B cell (primary cell): ENCODE measurements at regions not wholly inside any gene's neighbourhood (a gene's known extent, or its start where the extent isn't known, plus 50 kb on each side); places are given as distances from the start of the nearest gene placed in this dataset.

Experiments
- ATAC-seq: fragments of 200-7000 bp; cut with Tn5 transposase; one replicate; pipeline ENCODE4 v1.10.0; 2021; ENCODE audit warnings: low read depth, mild to moderate bottlenecking, moderate number of reproducible peaks, moderate library complexity
- CTCF ChIA-PET: fragments of 350-600 bp; sonication (Branson Sonifier 250); formaldehyde crosslinking; loops from one replicate; lab custom pipeline; 2021; ENCODE audit warnings: antibody characterized with exemption, inconsistent platforms; lab: Charles Lee
- POLR2A ChIA-PET: fragments of 350-600 bp; sonication (Branson Sonifier 250); formaldehyde crosslinking; loops from one replicate; lab custom pipeline; 2021; ENCODE audit warnings: antibody characterized with exemption; lab: Charles Lee
- DNase-seq: peaks from one replicate; pipeline ENCODE4 v3.0.0; 2013
- H2AFZ ChIP-seq: 2 replicates; pipeline ENCODE4 v1.6.1; 2012; ENCODE audit warnings: mild to moderate bottlenecking, low read depth, low read length; ENCODE audit not compliant: insufficient read depth, poor library complexity, severe bottlenecking
- H3K27ac ChIP-seq, 2 donors: 1 replicate in 1 of 2; 2 replicates in 1 of 2; pipeline ENCODE4 v1.5.1; 2012 to 2013; ENCODE audit warnings: low read length in 2 of 2, mild to moderate bottlenecking in 2 of 2, moderate library complexity in 1 of 2
- H3K27me3 ChIP-seq, 4 experiments: fragments of 200-600 bp in 1 of 4; sonication (generic) in 1 of 4; replicated peaks in 1 of 4; 1 replicate in 2 of 4; 2 replicates in 2 of 4; pipeline versions ENCODE4 v1.6.1 to v1.7.0; 2013 to 2016; ENCODE audit warnings: low read length in 3 of 4, mild to moderate bottlenecking in 2 of 4, mixed read lengths in 1 of 4, moderate library complexity in 1 of 4; ENCODE audit not compliant: insufficient read depth in 4 of 4, control insufficient read depth in 3 of 4; ENCODE audit errors: control extremely low read depth in 1 of 4
- H3K36me3 ChIP-seq, 2 experiments: replicated peaks in 1 of 2; 1 replicate in 1 of 2; 2 replicates in 1 of 2; pipeline versions ENCODE4 v1.6.1 to v1.7.1; 2013; ENCODE audit warnings: low read length in 1 of 2; ENCODE audit not compliant: insufficient read depth in 2 of 2, control insufficient read depth in 1 of 2; ENCODE audit errors: control extremely low read depth in 1 of 2, extremely low read depth in 1 of 2
- H3K4me1 ChIP-seq, 2 donors: fragments of 200-600 bp in 1 of 2; sonication (generic) in 1 of 2; 1 replicate in 1 of 2; 2 replicates in 1 of 2; pipeline versions ENCODE4 v1.5.1 to v1.6.1; 2013 to 2017; ENCODE audit warnings: low read length in 2 of 2; ENCODE audit not compliant: control insufficient read depth in 2 of 2, insufficient read depth in 2 of 2
- H3K4me2 ChIP-seq: replicated peaks from 2 replicates; pipeline ENCODE3; 2012; ENCODE audit warnings: mild to moderate bottlenecking, low read depth, low read length; ENCODE audit not compliant: poor library complexity, severe bottlenecking
- H3K4me3 ChIP-seq, 5 experiments: fragments of 200-600 bp in 1 of 5; sonication (generic) in 1 of 5; 1 replicate in 3 of 5; 2 replicates in 2 of 5; pipeline versions ENCODE4 v1.5.1 to v1.7.0; 2011 to 2016; ENCODE audit warnings: low read length in 4 of 5, mild to moderate bottlenecking in 4 of 5, low read depth in 2 of 5, control low read depth in 1 of 5, moderate library complexity in 1 of 5; ENCODE audit not compliant: insufficient read depth in 1 of 5; ENCODE audit errors: control extremely low read depth in 1 of 5, extremely low read depth in 1 of 5
- H3K79me2 ChIP-seq: fragments of 200-600 bp; sonication (generic); one replicate; pipeline ENCODE4 v1.6.0; 2016; ENCODE audit warnings: low read length; ENCODE audit not compliant: control insufficient read depth, insufficient read depth
- H3K9ac ChIP-seq: fragments of 200-600 bp; sonication (generic); 2 replicates; pipeline ENCODE4 v1.6.1; 2017; ENCODE audit warnings: mild to moderate bottlenecking, low read length, moderate library complexity
- H3K9me3 ChIP-seq, 3 donors: one replicate each; pipeline versions ENCODE4 v1.6.1 to v1.7.1; 2013; ENCODE audit warnings: low read length in 2 of 3; ENCODE audit not compliant: control insufficient read depth in 2 of 3, insufficient read depth in 1 of 3; ENCODE audit errors: control extremely low read depth in 1 of 3
- H4K20me1 ChIP-seq: 2 replicates; pipeline ENCODE4 v1.6.0; 2012; ENCODE audit warnings: mild to moderate bottlenecking, low read length; ENCODE audit not compliant: insufficient read depth, control insufficient read depth, poor library complexity, severe bottlenecking
- H3K27ac Mint-ChIP-seq: one replicate; pipeline ENCODE4 v1.8.0; 2021; ENCODE audit warnings: mixed read lengths
- H3K27me3 Mint-ChIP-seq: one replicate; pipeline ENCODE4 v1.8.0; 2021; ENCODE audit warnings: mixed read lengths
- H3K4me1 Mint-ChIP-seq: one replicate; pipeline ENCODE4 v1.8.0; 2021; ENCODE audit warnings: mixed read lengths
- H3K4me3 Mint-ChIP-seq: one replicate; pipeline ENCODE4 v1.8.0; 2021; ENCODE audit warnings: mixed read lengths
- H3K9me3 Mint-ChIP-seq: one replicate; pipeline ENCODE4 v1.8.0; 2022; ENCODE audit warnings: mixed read lengths; ENCODE audit not compliant: insufficient read depth
- CTCF ChIP-seq: fragments of 200-600 bp; IDR thresholded peaks from one replicate; pipeline ENCODE4 v1.8.0; 2022; ENCODE audit warnings: antibody characterized with exemption, mild to moderate bottlenecking
- EZH2 ChIP-seq: IDR thresholded peaks from 2 replicates; pipeline ENCODE4 v1.6.1; 2012; ENCODE audit warnings: borderline replicate concordance, low read depth, mild to moderate bottlenecking, moderate library complexity, low read length; ENCODE audit not compliant: insufficient read depth, poor library complexity, severe bottlenecking
- WGBS: methylation state at CpG from one replicate; pipeline ENCODE4 v1.1.5; 2013; ENCODE audit warnings: missing lambda C conversion rate; ENCODE audit not compliant: insufficient coverage; 5-methylcytosine and 5-hydroxymethylcytosine counted together
- intact Hi-C: fragments of 100-400 bp; cut with micrococcal nuclease; formaldehyde crosslinking; loops from one replicate; pipeline ENCODE4 v1.10.0; 2022

- H3K4me1 ChIP-seq: no peaks in the 10 kb centered on the region
- no peak overlapping the region for H3K27ac ChIP-seq
- H3K9ac ChIP-seq: no peak overlapping the region
- no peak overlapping the region for H3K4me2 ChIP-seq
- Mint-ChIP-seq H3K4me1 (no peaks in the 10 kb centered on the region), H3K4me3 (no peak overlapping the region), H3K27me3 (peaks cover 37% of the 10 kb centered on the region), H3K27ac (no peak overlapping the region), H3K9me3 (peaks cover 6% of the 10 kb centered on the region)
- peaks cover 3 to 7% (median 3%) of the 10 kb centered on the region in 3 donors for H3K9me3 ChIP-seq
- peaks cover 0 to 10% (median 7%) of the 10 kb centered on the region in 4 experiments for H3K27me3 ChIP-seq
- H2AFZ ChIP-seq: no peak overlapping the region
- intact Hi-C loops: loop anchor here (5.0 kb wide), 1 partner anchor 687 kb away; no protein-coding TSS in a partner anchor
- ChIA-PET POLR2A (no interaction called here), CTCF (interaction anchor here (1.0 to 3.5 kb wide), 4 partner anchors 19 to 686 kb away, joined by 4 to 21 read pairs (median 12); no protein-coding TSS in a partner anchor)
- TF ChIP-seq EZH2: no peak
- no peak for TF ChIP-seq CTCF
- 90% methylated on average over 5 of the region's 5 CpGs for WGBS
- H4K20me1 ChIP-seq: no peaks in the 10 kb centered on the region
- H3K4me3 ChIP-seq: no peak overlapping the region
- DNase-seq (no peak), ATAC-seq (no peak)
- no peaks in the 10 kb centered on the region for H3K79me2 ChIP-seq
- H3K36me3 ChIP-seq: no peaks in the 10 kb centered on the region
Measured at GRCh38 chr21:32920474-32920873, 105.3 kb upstream of the OLIG2 start.

- Histone ChIP-seq H3K9ac (no peak overlapping the region), H3K4me2 (no peak overlapping the region), H3K9me3 (peaks cover 4 to 8% (median 6%) of the 10 kb centered on the region in 3 donors), H3K4me1 (no peaks in the 10 kb centered on the region), H2AFZ (no peak overlapping the region), H3K27ac (no peak overlapping the region), H4K20me1 (no peaks in the 10 kb centered on the region), H3K36me3 (no peaks in the 10 kb centered on the region), H3K4me3 (no peak overlapping the region), H3K27me3 (peaks cover 0 to 5% (median 2%) of the 10 kb centered on the region in 4 experiments), H3K79me2 (no peaks in the 10 kb centered on the region)
- H3K9me3 Mint-ChIP-seq: peaks cover 8% of the 10 kb centered on the region
- ChIA-PET POLR2A (no interaction called here), CTCF (interaction anchor here (0.8 to 3.5 kb wide), 9 partner anchors 10 to 684 kb away, joined by 3 to 43 read pairs (median 4); no protein-coding TSS in a partner anchor)
- DNase-seq: peak; percentile 58
- H3K4me3 Mint-ChIP-seq: no peak overlapping the region
- intact Hi-C loops: loop anchor here (1.0 to 5.0 kb wide), 3 partner anchors 276 to 686 kb away; no protein-coding TSS in a partner anchor
- ATAC-seq: no peak
- H3K27ac Mint-ChIP-seq: no peak overlapping the region
- no peaks in the 10 kb centered on the region for H3K4me1 Mint-ChIP-seq
- TF ChIP-seq CTCF (peak; percentile 77), EZH2 (no peak)
- peaks cover 32% of the 10 kb centered on the region for H3K27me3 Mint-ChIP-seq
- WGBS: 91% methylated on average over 3 of the region's 7 CpGs
Measured at GRCh38 chr21:32921632-32922230, 104.0 kb upstream of the OLIG2 start.
